ENCODE measurements at regions not wholly inside any gene's neighbourhood (a gene's known extent, or its start where the extent isn't known, plus 50 kb on each side); places are given as distances from the start of the nearest gene placed in this dataset.

GRCh38 chr1:196001188-196001587, 607.1 kb downstream of the KCNT2 start:
- DNase-seq (ENCODE audit: low spot score), result no peak

GRCh38 chr1:195999022-195999421, 609.2 kb downstream of the KCNT2 start:
- DNase-seq (ENCODE audit: low spot score), result no peak

- no peak for DNase-seq (ENCODE audit: low spot score)
Measured at GRCh38 chr1:195981448-195982139, 626.6 kb downstream of the KCNT2 start.

- DNase-seq (ENCODE audit: low spot score), result no peak
Measured at GRCh38 chr1:195979646-195980045, 628.6 kb downstream of the KCNT2 start.

GRCh38 chr1:195973311-195973904, 634.8 kb downstream of the KCNT2 start:
- DNase-seq (ENCODE audit: low spot score), result no peak

GRCh38 chr1:195971589-195971988, 636.7 kb downstream of the KCNT2 start:
- DNase-seq (ENCODE audit: low spot score), result no peak

GRCh38 chr1:195970209-195970608, 638.0 kb downstream of the KCNT2 start:
- no peak for DNase-seq (ENCODE audit: low spot score)

GRCh38 chr1:195965475-195965874, 642.8 kb downstream of the KCNT2 start:
- DNase-seq (ENCODE audit: low spot score), result no peak

- no peak for DNase-seq (ENCODE audit: low spot score)
Measured at GRCh38 chr1:195965036-195965435, 643.2 kb downstream of the KCNT2 start.

- DNase-seq (ENCODE audit: low spot score), result no peak
Measured at GRCh38 chr1:195964516-195964915, 643.7 kb downstream of the KCNT2 start.

GRCh38 chr1:195962051-195962450, 646.2 kb downstream of the KCNT2 start:
- DNase-seq (ENCODE audit: low spot score), result no peak

- DNase-seq (ENCODE audit: low spot score), result no peak
Measured at GRCh38 chr1:195960580-195960979, 647.7 kb downstream of the KCNT2 start.

- no peak for DNase-seq (ENCODE audit: low spot score)
Measured at GRCh38 chr1:195958131-195958530, 650.1 kb downstream of the KCNT2 start.

- no peak for DNase-seq (ENCODE audit: low spot score)
Measured at GRCh38 chr1:195956845-195957244, 651.4 kb downstream of the KCNT2 start.

GRCh38 chr1:195954848-195955247, 653.4 kb downstream of the KCNT2 start:
- no peak for DNase-seq (ENCODE audit: low spot score)

- no peak for DNase-seq (ENCODE audit: low spot score)
Measured at GRCh38 chr1:195951313-195951712, 656.9 kb downstream of the KCNT2 start.

- DNase-seq (ENCODE audit: low spot score), result no peak
Measured at GRCh38 chr1:195948123-195948895, 659.9 kb downstream of the KCNT2 start.

- no peak for DNase-seq (ENCODE audit: low spot score)
Measured at GRCh38 chr1:195946500-195946899, 661.7 kb downstream of the KCNT2 start.

- no peak for DNase-seq (ENCODE audit: low spot score)
Measured at GRCh38 chr1:195941795-195942194, 666.4 kb downstream of the KCNT2 start.

GRCh38 chr1:195941314-195941713, 666.9 kb downstream of the KCNT2 start:
- no peak for DNase-seq (ENCODE audit: low spot score)

GRCh38 chr1:195939844-195940243, 668.4 kb downstream of the KCNT2 start:
- no peak for DNase-seq (ENCODE audit: low spot score)

GRCh38 chr1:195934817-195935553, 673.3 kb downstream of the KCNT2 start:
- DNase-seq (ENCODE audit: low spot score), result no peak

- DNase-seq (ENCODE audit: low spot score), result no peak
Measured at GRCh38 chr1:195933835-195934234, 674.4 kb downstream of the KCNT2 start.

Data from NAMALWA (cell line).